Skeletal muscle cell (primary cell): ENCODE measurements at regions not wholly inside any gene's neighbourhood (a gene's known extent, or its start where the extent isn't known, plus 50 kb on each side); places are given as distances from the start of the nearest gene placed in this dataset.
A peak's percentile ranks its signal among the peaks of the same experiment; 100 is the strongest.

Experiments
- DNase-seq: peaks from one replicate; pipeline ENCODE4 v3.0.0-alpha.2; 2010; ENCODE audit warnings: low read depth
- H3K4me3 ChIP-seq: 2 replicates; pipeline ENCODE4 v1.5.1; 2011; ENCODE audit warnings: low read depth, mild to moderate bottlenecking, control low read depth, low read length, moderate library complexity

DNA sequence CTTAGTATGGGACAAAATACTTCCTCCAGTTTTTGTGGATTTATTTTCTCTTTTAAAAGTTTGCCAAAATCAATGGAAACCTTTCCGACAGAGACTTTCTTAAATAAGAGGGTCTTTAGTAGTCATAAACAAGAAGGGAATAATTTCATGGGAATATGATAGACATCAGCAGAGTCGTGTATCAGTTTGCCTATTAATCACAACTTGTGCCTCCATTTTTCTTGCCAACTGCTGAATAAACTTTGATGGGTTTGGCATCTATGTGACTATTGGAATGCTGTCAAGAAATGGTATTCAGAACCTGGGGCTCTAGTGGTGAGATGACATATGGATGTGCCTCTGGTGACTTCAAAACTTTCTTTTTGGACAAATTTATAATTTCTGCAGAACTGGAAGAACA lies 1668.2 kb downstream of the MAT2B start:
- no peak for DNase-seq
- H3K4me3 ChIP-seq = no peak overlapping the region

DNA sequence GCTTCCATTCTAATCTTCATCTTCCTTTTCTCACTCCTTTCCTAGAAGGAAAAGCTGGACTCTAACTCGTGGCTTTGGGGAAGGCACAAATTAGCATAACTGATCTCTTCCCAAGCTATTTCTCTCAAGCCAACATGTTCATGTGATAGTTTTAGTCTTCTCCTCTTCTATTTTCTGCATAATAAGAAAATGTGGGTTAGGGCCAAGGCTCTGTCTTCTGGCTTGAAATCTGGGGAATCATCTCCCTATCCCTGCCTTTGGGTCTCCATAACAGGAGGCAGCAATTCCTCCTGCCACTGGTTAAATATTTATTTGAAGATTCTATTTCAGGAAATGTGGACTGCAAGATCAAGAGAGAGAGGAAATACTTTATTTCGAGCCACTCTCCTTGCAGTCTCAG lies 1669.6 kb downstream of the MAT2B start:
- H3K4me3 ChIP-seq = no peak overlapping the region
- no peak for DNase-seq

DNA sequence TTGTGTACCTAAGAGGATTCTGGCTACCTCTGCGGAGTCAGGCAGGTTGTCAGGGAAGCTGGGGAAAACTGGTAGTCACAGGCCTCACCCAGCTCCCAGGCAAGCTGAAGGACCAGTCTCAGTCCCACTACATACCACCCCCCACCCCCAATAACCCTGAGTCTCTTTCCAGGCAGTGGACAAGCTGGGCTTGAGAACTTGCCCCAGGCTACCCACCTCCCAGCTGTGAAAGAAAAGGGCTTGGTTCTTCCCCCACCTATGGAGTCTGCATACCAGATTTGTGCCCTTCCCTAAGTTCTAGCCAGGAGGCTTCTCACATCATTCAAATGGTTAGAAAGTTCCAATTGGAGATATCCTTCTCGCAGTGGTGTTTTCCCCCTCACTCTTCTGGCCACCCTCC lies 1678.8 kb downstream of the MAT2B start:
- H3K4me3 ChIP-seq = no peak overlapping the region
- DNase-seq = no peak

DNA sequence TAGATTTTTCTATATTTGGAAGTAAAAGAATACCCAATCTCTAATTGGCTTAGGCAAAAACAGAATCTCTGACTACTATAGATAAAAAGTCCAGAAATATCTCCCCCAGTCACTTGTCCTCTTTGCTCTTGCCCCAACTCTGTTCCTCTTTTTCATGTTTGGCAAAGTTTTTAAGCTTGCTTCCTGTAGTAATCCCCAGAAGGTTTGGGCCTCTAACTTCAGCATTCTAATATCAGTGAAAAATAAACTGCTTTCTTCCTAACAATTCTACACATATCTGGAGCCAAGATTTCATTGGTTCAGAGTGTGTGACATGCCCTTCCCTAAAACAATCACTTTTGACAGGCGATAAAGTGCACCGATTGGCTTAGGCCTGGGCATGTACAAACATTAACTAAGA lies 1680.3 kb downstream of the MAT2B start:
- no peak overlapping the region for H3K4me3 ChIP-seq
- DNase-seq = no peak

DNA sequence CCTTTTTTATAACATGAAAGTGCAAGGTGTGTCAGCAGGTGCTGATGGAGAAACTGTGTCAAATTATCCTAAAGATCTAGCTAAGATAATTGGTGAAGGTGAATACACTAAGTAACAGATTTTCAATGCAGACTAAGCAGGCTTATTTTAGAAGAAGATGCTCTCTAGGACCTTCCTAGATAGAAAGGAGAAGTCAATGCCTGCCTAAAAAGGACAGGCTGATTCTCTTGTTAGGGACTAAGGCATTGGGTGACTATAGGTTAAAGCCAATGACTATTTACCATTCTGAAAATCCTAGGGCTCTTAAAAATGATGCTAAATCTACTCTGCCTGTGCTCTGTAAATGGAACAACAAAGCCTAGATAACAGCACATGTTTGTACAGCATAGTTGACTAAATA lies 1682.4 kb downstream of the MAT2B start:
- no peak for DNase-seq
- no peak overlapping the region for H3K4me3 ChIP-seq

DNA sequence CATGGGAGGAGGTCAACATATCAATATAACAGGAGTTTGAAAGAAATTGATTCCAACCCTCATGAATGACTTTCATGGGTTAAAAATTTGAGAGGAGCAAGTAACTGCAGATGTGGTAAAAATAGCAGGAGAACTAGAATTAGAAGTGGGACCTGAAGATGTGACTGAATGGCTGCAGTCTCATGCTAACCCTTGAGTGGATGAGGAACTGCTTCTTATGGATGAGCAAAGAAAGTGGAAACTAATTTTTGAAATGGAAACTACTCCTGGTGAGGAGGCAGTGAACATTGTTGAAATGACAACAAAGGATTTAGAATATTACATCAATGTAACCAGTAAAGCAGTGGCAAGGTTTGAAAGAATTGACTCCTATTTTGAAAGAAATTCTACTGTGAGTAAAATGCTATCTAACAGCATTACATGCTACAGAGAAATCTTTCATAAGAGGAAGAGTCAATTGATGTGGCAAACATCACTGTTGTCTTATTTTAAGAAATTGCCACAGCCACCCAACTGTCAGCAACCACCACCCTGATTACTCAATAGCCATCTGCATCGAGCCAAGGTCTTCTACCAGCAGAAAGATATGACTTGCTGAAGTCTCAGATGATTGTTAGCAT lies 1683.2 kb downstream of the MAT2B start:
- no peak overlapping the region for H3K4me3 ChIP-seq
- DNase-seq = no peak

DNA sequence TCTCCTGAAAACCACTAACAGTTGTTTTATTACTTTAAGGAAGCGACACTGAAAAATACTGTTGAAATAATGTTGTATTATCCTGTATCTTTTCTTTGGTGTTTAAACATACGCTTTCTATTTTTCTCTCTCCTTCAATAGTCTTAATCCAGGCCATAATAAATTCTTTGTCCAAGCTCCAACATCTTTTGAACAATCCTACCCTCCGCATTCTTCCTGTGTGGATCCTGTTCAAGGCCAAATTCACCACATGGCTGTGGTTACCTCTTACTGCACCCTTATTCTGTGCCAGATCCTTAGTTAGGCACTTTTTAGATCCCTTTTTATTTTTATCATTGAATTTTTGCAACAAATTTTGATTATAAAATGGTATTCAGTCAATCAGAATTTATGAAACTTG lies 1691.5 kb downstream of the MAT2B start:
- no peak overlapping the region for H3K4me3 ChIP-seq
- no peak for DNase-seq

DNA sequence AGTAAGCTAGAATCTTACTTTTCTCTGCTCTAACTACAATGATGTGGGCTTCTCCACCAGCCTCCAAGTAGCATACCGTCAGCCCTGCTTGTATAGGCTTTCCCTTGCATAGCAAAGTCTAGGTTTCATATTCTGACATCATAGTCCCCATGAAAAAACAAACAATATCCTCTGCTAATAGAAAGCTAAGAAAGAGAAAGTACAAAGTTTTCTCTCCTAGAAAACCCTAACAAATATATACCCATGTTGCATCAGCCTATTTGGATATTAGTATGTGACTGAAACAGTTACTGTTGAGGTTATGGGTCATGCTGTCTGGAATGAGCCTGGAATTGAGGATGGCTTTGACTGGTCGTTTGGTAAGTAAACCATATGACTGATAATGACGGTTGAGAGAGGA lies 1696.0 kb downstream of the MAT2B start:
- DNase-seq = peak; percentile 13
- H3K4me3 ChIP-seq = no peak overlapping the region

DNA sequence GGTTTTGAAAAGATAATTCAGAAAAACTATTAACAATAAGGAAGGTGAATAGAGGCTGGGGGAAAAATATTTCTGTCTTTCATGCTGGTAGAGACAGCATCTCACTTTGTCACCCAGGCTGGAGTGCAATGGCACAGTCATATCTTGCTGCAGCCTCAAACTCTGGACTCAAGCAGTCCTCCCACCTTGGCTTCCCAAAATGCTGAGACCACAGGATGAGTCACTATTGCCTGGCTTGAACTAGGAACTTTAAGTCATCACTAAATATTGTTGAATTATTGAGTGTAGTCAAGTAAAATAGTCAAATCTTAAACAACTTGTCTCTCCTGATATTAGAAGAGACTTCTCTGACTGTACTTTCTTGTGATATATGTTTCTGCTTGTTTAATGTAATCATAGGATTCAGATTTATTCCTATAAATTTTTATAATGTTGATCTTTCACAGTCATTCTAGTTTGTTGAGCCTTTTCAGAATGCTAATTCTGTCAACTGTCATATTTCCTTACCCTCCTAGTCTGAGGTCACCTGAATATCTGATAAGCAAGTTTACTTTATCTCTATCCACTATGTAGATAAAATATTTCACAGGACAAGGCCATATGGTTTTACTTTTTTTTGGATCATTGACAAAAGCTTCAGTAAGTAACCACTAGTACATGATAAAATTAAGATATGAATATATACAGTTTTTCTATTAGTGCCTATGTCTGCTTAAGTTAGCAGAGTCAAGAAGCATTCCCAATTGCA lies 1696.5 kb downstream of the MAT2B start:
- DNase-seq = peak; percentile 10

DNA sequence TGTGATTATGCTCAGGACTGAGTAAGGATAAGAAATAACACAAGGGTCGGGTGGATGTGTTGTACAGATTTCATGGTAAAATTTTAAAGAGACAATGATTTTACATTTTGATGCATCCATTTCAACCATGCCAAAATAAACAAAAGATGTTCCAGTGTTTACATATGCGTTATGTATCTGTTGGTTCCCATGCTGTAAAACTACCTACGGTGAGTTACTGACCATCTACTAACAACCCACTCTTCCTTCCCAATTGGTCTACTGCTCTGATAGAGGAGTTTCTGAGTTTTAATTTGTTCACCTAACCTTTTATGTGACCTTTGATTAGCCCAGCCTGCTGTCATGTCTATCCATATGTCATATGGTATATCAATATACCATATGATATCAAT lies 1697.1 kb downstream of the MAT2B start:
- no peak for DNase-seq
- H3K4me3 ChIP-seq = no peak overlapping the region

More for the DNA sequence above, 1696.5 kb downstream of the MAT2B start:
- no peak overlapping the region for H3K4me3 ChIP-seq

DNA sequence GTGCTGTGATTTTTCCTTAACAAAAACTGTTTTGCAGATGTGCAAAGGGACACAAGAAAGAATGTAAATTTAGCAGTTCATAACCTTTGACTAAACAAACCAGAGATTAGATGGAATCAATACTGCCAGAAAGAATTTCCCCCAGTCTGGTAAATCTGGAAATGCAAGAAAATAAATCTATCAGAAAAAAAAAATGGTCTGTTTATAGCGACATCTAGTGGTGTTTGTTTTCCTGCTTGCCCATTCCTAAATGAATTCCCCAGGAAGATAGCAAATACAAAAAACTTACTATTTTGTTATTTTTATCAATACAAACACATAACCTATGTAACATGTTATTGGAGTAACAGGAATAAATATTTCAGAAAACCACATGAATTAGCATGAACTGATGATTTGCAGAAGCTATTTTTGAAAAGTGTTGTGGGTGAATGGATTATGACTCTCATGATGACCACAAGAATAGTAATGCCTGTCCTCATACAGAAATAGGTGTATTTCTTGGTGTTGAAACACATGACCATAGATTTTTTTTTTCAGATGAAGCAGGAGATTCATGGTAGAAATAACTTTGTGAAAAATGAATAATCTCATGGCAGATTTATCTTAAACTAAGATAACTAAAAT lies 1703.8 kb downstream of the MAT2B start:
- no peak for DNase-seq
- no peak overlapping the region for H3K4me3 ChIP-seq

DNA sequence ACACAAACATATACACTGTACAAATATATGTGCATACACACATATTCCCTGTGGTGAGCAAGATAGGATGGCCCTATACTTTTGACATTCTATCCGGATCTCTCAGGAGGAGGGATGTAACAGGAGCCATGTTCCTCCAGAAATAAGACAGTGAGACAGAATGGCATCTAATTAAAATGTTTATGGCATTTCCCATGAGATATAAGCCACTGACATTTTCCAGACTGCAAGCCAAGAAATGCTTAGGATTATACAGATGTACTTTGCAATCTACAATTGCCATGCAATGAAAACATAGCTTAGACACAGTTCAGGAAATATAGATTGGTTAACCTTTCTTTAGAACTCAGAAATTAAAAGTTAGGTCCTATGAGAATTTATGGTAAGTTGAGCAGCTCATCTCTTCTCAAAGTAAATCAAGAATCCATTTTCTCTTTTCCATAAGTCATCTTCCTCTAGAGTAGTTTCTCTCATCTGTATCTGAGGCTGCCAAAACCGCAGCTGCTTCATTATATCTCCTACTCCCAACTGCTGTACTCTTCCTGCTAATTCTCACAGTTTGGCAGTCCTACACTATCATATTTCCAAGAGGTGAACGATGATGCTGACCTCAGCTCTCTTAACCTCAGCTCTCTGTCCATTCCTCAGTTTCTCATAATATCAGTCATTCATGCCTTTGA lies 1719.1 kb downstream of the MAT2B start:
- no peak for DNase-seq
- no peak overlapping the region for H3K4me3 ChIP-seq

DNA sequence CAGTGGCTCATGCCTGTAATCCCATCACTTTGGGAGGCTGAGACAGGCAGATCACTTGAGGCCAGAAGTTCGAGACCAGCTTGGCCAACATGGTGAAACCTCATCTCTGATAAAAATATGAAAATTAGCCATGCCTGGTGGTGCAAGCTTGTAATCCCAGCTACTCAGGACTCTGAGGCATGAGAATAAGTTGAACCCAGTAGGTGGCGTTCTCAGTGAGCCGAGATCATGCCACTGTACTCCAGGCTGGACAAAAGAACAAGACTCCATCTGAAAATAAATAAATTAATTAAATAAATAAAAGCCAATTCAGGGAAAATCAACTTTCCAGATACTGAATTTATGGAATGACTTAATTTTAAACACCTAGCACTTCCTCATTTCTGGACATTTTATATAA lies 1722.1 kb downstream of the MAT2B start:
- H3K4me3 ChIP-seq = no peak overlapping the region
- no peak for DNase-seq

DNA sequence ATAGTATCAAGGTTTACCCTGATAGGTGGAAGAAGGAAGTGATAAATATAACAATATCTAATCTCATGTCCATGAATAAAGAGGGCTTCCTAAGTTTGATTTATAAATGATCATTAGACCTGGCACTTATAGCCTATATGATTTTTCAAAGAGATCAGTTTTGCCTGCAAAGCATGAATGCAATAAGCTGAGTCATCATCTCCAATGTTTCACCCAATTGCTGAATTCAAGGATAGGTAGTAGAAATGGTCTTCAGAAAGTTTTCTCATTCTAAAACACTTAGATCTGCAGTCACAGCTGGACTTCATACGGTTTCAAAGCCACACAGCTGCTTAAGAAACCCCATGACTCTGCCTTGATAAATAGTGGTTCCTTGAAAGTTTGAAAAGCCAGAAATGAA lies 1722.8 kb downstream of the MAT2B start:
- no peak for DNase-seq
- no peak overlapping the region for H3K4me3 ChIP-seq

DNA sequence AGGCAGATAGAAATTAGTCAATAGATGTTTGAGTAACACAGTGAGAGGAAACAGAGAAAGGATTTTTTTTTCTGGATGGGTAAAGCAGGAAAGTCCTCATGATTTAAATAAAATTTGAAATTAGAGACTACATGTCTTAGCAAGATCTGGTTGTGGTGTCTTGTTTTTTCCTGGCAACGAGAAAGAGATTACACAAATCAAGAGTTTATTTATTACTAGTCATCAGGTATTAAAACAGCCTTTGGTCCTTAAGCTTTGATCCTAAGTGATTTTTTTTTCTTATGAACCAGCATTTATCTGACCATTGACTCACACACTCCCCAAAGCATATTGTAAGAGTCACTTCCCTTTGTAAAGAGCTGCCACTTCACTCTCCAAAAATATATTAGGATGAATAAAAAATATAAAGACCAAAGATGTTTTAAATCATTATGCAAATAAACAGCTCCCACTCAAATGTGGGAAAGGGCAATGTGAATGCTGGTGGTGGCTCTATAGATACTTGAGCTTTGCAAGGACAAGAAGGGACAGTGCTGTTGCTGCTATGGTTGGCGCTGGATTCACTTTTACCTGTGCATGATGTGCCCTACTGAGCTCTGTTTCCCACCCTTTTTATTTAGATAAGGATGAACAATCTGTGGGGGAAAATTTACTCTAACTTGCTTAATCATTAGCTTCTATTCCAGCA lies 1726.5 kb downstream of the MAT2B start:
- H3K4me3 ChIP-seq = no peak overlapping the region
- DNase-seq = no peak

DNA sequence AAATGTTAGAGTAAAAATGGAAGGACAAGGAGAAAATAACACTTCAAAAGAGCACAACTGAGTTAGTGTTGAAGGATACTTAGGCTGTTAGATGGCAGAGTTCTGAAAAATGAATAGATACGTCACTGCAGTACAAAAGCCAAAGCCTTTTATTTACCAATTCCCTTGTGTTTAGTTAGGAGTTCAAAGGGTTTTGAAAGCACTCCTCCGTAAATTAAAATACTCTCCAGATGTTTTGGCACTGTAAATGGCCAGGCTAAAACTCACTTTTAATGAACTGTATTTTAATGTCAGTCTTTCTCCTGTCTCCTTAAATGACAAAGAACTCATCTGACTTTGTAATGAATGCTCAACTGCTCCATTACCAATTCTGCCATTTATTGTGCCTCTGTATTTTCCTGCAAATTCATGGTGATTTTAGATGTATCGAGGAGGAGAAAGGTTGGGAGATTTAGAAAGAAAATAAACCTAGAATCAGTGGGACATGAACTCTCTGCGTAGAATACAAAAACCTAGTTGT lies 1727.2 kb downstream of the MAT2B start:
- no peak for DNase-seq
- no peak overlapping the region for H3K4me3 ChIP-seq

DNA sequence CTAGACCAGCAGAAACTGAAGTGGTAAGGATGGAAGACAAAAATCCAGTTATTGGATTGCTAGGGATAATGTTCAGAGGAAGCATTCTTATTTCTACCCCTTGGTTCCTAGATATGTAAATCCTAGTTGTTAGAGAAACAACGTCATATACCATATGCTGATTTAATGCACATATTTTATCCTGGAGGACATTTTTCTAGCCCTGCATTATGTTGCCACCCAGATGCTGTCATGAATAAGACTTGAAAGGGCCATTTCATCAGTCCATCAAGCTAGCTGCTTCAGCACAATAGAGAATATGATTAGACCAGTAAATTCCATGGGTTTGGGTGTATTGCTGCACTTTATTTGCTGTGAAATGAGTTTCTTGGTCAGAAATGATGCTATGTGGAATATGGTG lies 1736.4 kb downstream of the MAT2B start:
- DNase-seq = no peak
- no peak overlapping the region for H3K4me3 ChIP-seq

DNA sequence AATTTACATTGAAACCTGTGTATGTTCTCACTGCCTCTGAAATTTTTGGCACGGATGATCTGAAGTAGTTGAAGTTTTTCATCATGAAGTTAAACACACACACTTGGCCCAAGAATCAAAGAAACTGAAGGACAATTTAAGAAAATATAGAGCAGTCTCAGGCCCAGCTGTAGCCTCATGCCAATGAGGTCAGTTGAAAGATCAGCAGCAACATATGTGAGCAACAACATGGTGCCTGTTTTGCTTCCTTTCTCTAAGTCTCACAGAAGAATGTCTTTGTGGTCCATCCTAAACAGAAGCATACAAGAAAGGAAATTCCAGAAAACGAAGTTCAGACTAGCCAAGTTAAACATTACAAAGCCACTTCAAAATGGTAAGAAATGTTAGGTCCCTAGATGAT lies 1737.2 kb downstream of the MAT2B start:
- DNase-seq = no peak
- no peak overlapping the region for H3K4me3 ChIP-seq

DNA sequence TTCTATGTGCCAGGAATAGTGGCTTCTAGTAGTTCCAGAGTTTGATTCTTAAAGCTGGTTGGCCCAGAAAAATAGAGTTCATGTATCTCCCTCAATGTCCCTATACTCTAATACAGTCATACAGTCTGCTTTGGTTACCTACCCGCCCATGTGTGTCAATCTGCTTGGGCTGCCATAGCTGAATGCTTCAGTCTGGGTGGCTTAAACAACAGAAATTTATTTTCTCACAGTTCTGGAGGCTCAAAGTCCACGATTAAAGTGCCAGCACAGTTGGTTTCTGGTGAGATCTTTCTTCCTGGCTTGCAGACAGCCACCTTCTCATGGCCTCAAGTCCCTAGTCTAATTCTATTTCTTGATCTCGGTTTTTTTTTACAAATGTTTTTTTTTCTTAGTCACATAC lies 1739.0 kb downstream of the MAT2B start:
- no peak overlapping the region for H3K4me3 ChIP-seq
- DNase-seq = no peak
